GM12892 (cell line): ENCODE measurements at regions not wholly inside any gene's neighbourhood (a gene's known extent, or its start where the extent isn't known, plus 50 kb on each side); places are given as distances from the start of the nearest gene placed in this dataset.

Source experiments
- POLR2A ChIP-seq: IDR thresholded peaks from 2 replicates; pipeline ENCODE4 v1.6.1; 2011; ENCODE audit warnings: low read depth, low read length, control low read depth
- TAF1 ChIP-seq: IDR thresholded peaks from 2 replicates; pipeline ENCODE4 v1.6.1; 2011; ENCODE audit warnings: low read depth, mild to moderate bottlenecking, control low read depth, low read length, borderline replicate concordance

DNA sequence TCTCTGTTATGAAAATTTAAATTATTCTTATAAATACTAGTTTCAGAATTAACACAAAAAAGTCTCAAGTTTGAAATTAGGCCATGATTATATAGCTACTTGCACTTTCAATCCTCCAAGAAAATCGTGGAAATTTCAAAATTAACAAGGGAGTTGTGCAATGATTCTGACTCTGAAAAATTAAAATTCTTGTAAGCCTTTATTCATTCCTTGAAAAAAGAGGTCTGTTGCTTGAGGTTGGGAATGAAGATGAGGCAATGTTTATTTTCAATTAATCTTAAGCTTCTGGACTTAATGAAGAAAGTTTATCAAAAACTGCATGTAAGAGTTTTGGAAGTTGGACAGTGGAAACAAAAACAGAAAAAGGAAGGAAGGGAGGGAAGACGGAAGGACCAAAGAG, 128.2 kb upstream of the FIBIN start:
- no peak for TF ChIP-seq POLR2A
- no peak for TF ChIP-seq TAF1
